Neural crest cell (in vitro differentiated cells): ENCODE measurements at regions not wholly inside any gene's neighbourhood (a gene's known extent, or its start where the extent isn't known, plus 50 kb on each side); places are given as distances from the start of the nearest gene placed in this dataset.

ENCODE experiments used
- DNase-seq: peaks from one replicate; pipeline ENCODE4 v3.0.0; 2021; ENCODE audit warnings: low read depth, mixed read lengths, low spot score
- H3K27ac Mint-ChIP-seq: one replicate; pipeline ENCODE4 v1.8.0; 2021; ENCODE audit warnings: mild to moderate bottlenecking, mixed read lengths; ENCODE audit not compliant: unreplicated experiment
- H3K27me3 Mint-ChIP-seq: 2 replicates; pipeline ENCODE4 v1.8.0; 2021; ENCODE audit warnings: low read depth, mild to moderate bottlenecking, mixed read lengths
- H3K36me3 Mint-ChIP-seq: 2 replicates; pipeline ENCODE4 v1.8.0; 2021; ENCODE audit warnings: low read depth, mild to moderate bottlenecking, mixed read lengths
- H3K4me1 Mint-ChIP-seq: 2 replicates; pipeline ENCODE4 v1.8.0; 2021; ENCODE audit warnings: mixed read lengths
- H3K4me3 Mint-ChIP-seq: one replicate; pipeline ENCODE4 v1.8.0; 2021; ENCODE audit warnings: mild to moderate bottlenecking, mixed read lengths
- H3K9me3 Mint-ChIP-seq: 2 replicates; pipeline ENCODE4 v1.8.0; 2021; ENCODE audit warnings: mixed read lengths
- CTCF ChIP-seq: fragments of 200-600 bp; sonication (generic); conservative IDR thresholded peaks from 2 replicates; pipeline ENCODE4 v1.5.0; 2021; ENCODE audit warnings: antibody characterized with exemption, mild to moderate bottlenecking

GRCh38 chr4:43380093-43380492, 487.6 kb downstream of the GRXCR1 start:
- H3K27ac Mint-ChIP-seq: no peak overlapping the region
- no peak overlapping the region for H3K4me3 Mint-ChIP-seq
- H3K27me3 Mint-ChIP-seq: no peaks in the 10 kb centered on the region
- no peaks in the 10 kb centered on the region for H3K4me1 Mint-ChIP-seq
- DNase-seq: no peak
- no peaks in the 10 kb centered on the region for H3K9me3 Mint-ChIP-seq
- H3K36me3 Mint-ChIP-seq: no peaks in the 10 kb centered on the region
- TF ChIP-seq CTCF: no peak

- no peak for TF ChIP-seq CTCF
- no peaks in the 10 kb centered on the region for H3K9me3 Mint-ChIP-seq
- H3K36me3 Mint-ChIP-seq: no peaks in the 10 kb centered on the region
- no peak overlapping the region for H3K4me3 Mint-ChIP-seq
- DNase-seq: no peak
- no peaks in the 10 kb centered on the region for H3K4me1 Mint-ChIP-seq
- H3K27me3 Mint-ChIP-seq: no peaks in the 10 kb centered on the region
- H3K27ac Mint-ChIP-seq: no peak overlapping the region
Measured at GRCh38 chr4:43391069-43391468, 498.6 kb downstream of the GRXCR1 start.

GRCh38 chr4:43394976-43395375, 502.5 kb downstream of the GRXCR1 start:
- Mint-ChIP-seq H3K9me3 (peaks cover 3% of the 10 kb centered on the region), H3K4me3 (no peak overlapping the region), H3K36me3 (no peaks in the 10 kb centered on the region), H3K27ac (no peak overlapping the region), H3K27me3 (no peaks in the 10 kb centered on the region), H3K4me1 (no peaks in the 10 kb centered on the region)
- TF ChIP-seq CTCF: no peak
- no peak for DNase-seq

- peaks cover 5% of the 10 kb centered on the region for H3K9me3 Mint-ChIP-seq
- H3K36me3 Mint-ChIP-seq: no peaks in the 10 kb centered on the region
- H3K27me3 Mint-ChIP-seq: no peaks in the 10 kb centered on the region
- H3K27ac Mint-ChIP-seq: no peak overlapping the region
- no peak for DNase-seq
- no peaks in the 10 kb centered on the region for H3K4me1 Mint-ChIP-seq
- H3K4me3 Mint-ChIP-seq: no peak overlapping the region
- no peak for TF ChIP-seq CTCF
Measured at GRCh38 chr4:43399726-43400125, 507.2 kb downstream of the GRXCR1 start.

- Mint-ChIP-seq H3K27ac (no peak overlapping the region), H3K4me3 (no peak overlapping the region), H3K9me3 (peaks cover 14% of the 10 kb centered on the region), H3K36me3 (no peaks in the 10 kb centered on the region), H3K27me3 (no peaks in the 10 kb centered on the region), H3K4me1 (no peaks in the 10 kb centered on the region)
- TF ChIP-seq CTCF: no peak
- DNase-seq: no peak
Measured at GRCh38 chr4:43402393-43402792, 509.9 kb downstream of the GRXCR1 start.

- Mint-ChIP-seq H3K4me1 (no peaks in the 10 kb centered on the region), H3K27ac (no peak overlapping the region)
- TF ChIP-seq CTCF: no peak
Measured at GRCh38 chr4:43410636-43411035, 518.1 kb downstream of the GRXCR1 start.

More at GRCh38 chr4:43410636-43411035, 518.1 kb downstream of the GRXCR1 start:
- Mint-ChIP-seq H3K27me3 (no peaks in the 10 kb centered on the region), H3K36me3 (no peaks in the 10 kb centered on the region), H3K4me3 (no peak overlapping the region), H3K9me3 (peaks cover 14% of the 10 kb centered on the region)
- DNase-seq: no peak
